ENCODE measurements at regions not wholly inside any gene's neighbourhood (a gene's known extent, or its start where the extent isn't known, plus 50 kb on each side); places are given as distances from the start of the nearest gene placed in this dataset.

GRCh38 chr13:111489301-111489700, 168.9 kb downstream of the TEX29 start:
- Histone ChIP-seq H3K4me1 (no peaks in the 10 kb centered on the region), H3K36me3 (no peaks in the 10 kb centered on the region), H3K4me3 (no peak overlapping the region), H3K27ac (no peak overlapping the region), H3K27me3 (no peaks in the 10 kb centered on the region), H3K9me3 (peaks cover 0 to 6% (median 0%) of the 10 kb centered on the region in 4 donors)
- WGBS (ENCODE audit: insufficient coverage, low coverage, low lambda C conversion rate, missing lambda C conversion rate), result 78% methylated on average over 6 of the region's 8 CpGs
- DNase-seq (peak in 1 of 3 donors; percentile 30), ATAC-seq (no peak)
- no peak for TF ChIP-seq CTCF (IDR thresholded peaks at IDR 0.05)
- TF ChIP-seq POLR2A (IDR thresholded peaks at IDR 0.05), result no peak
- intact Hi-C loops (cut with DNase I), result loop anchor here in 1 of 2 donors (10.0 kb wide), 1 partner anchor 834 kb away; no protein-coding TSS in a partner anchor

- TF ChIP-seq CTCF (IDR thresholded peaks at IDR 0.05) (no peak), POLR2A (IDR thresholded peaks at IDR 0.05) (no peak)
- Histone ChIP-seq H3K4me1 (no peaks in the 10 kb centered on the region), H3K27me3 (no peaks in the 10 kb centered on the region), H3K9me3 (peaks cover 0 to 6% (median 0%) of the 10 kb centered on the region in 4 donors), H3K4me3 (no peak overlapping the region), H3K27ac (no peak overlapping the region), H3K36me3 (no peaks in the 10 kb centered on the region)
- intact Hi-C loops (cut with DNase I), result no loop called here
- 69% methylated on average over 5 of the region's 6 CpGs for WGBS (ENCODE audit: insufficient coverage, low coverage, low lambda C conversion rate, missing lambda C conversion rate)
- ATAC-seq, result no peak
- DNase-seq, result peak in 1 of 3 donors; percentile 37
These were observed 170.2 kb downstream of the TEX29 start for GRCh38 chr13:111490611-111491010.

- Histone ChIP-seq H3K27ac (no peak overlapping the region), H3K4me3 (no peak overlapping the region), H3K9me3 (peaks cover 0 to 6% (median 0%) of the 10 kb centered on the region in 4 donors), H3K36me3 (no peaks in the 10 kb centered on the region), H3K4me1 (no peaks in the 10 kb centered on the region), H3K27me3 (no peaks in the 10 kb centered on the region)
- intact Hi-C loops (cut with DNase I), result no loop called here
- ATAC-seq (no peak), DNase-seq (peak in 1 of 3 donors; percentile 22)
- 35% methylated on average over 7 of the region's 11 CpGs for WGBS (ENCODE audit: insufficient coverage, low coverage, low lambda C conversion rate, missing lambda C conversion rate)
- TF ChIP-seq POLR2A (IDR thresholded peaks at IDR 0.05) (no peak), CTCF (IDR thresholded peaks at IDR 0.05) (no peak)
These were observed 170.6 kb downstream of the TEX29 start for GRCh38 chr13:111491021-111491420.

GRCh38 chr13:111491659-111492058, 171.2 kb downstream of the TEX29 start:
- H3K4me3 ChIP-seq, result no peak overlapping the region
- H3K9me3 ChIP-seq, result peaks cover 0 to 4% (median 0%) of the 10 kb centered on the region in 4 donors
- H3K4me1 ChIP-seq, result no peaks in the 10 kb centered on the region
- H3K36me3 ChIP-seq, result no peaks in the 10 kb centered on the region
- ATAC-seq, result no peak
- intact Hi-C loops (cut with DNase I), result no loop called here
- no peaks in the 10 kb centered on the region for H3K27me3 ChIP-seq
- H3K27ac ChIP-seq, result no peak overlapping the region
- TF ChIP-seq POLR2A (IDR thresholded peaks at IDR 0.05), result no peak
- no peak for TF ChIP-seq CTCF (IDR thresholded peaks at IDR 0.05)
- WGBS (ENCODE audit: insufficient coverage, low coverage, low lambda C conversion rate, missing lambda C conversion rate), result 66% methylated on average over 10 of the region's 10 CpGs
- DNase-seq, result peak in 1 of 3 donors; percentile 14
